ENCODE measurements at regions not wholly inside any gene's neighbourhood (a gene's known extent, or its start where the extent isn't known, plus 50 kb on each side); places are given as distances from the start of the nearest gene placed in this dataset.

DNA sequence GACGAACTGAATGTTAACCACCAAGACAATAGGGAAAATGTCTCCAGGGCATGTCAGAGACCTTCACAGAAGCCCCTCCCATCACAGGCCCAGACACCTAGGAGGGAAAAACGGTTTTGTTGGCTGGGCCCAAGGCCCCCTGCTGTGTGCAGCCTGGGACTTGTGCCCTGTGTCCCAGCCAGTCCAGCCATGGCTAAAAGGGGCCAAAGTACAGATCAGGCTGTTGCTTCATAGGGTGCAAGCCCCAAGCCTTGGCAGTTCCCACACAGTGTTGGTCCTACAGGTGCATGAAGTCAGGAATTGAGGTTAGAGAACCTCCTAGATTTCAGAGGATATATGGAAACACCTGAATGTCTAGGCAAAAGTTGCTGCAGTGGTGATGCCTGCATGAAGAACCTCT lies 428.7 kb downstream of the SUCLA2 start:
- Mint-ChIP-seq H3K4me3 (ENCODE audit: unreplicated experiment) (no peak overlapping the region), H3K36me3 (ENCODE audit: low read depth, unreplicated experiment) (peaks cover 4% of the 10 kb centered on the region), H3K4me1 (ENCODE audit: low read depth, unreplicated experiment) (no peaks in the 10 kb centered on the region), H3K27ac (ENCODE audit: unreplicated experiment) (no peak overlapping the region), H3K27me3 (ENCODE audit: low read depth, unreplicated experiment) (no peaks in the 10 kb centered on the region), H3K9me3 (ENCODE audit: unreplicated experiment) (peaks cover 39% of the 10 kb centered on the region)
- H2AFZ ChIP-seq (ENCODE audit: low read depth, low read length), result no peak overlapping the region
- FAIRE-seq (no peak), DNase-seq (ENCODE audit: low read depth) (no peak)
- H3K36me3 ChIP-seq (ENCODE audit: insufficient read depth, low read length), result no peaks in the 10 kb centered on the region
- H3K9me3 ChIP-seq (ENCODE audit: insufficient read depth, low read depth, low read length), result peaks cover 18% of the 10 kb centered on the region
- H3K79me2 ChIP-seq (ENCODE audit: insufficient read depth, low read length), result no peaks in the 10 kb centered on the region
- H3K27ac ChIP-seq (ENCODE audit: low read depth, low read length), result no peak overlapping the region
- no peaks in the 10 kb centered on the region for H3K4me1 ChIP-seq (ENCODE audit: insufficient read depth, low read length)
- H3K27me3 ChIP-seq (ENCODE audit: insufficient read depth, low read length), result no peaks in the 10 kb centered on the region
- no peak overlapping the region for H3K4me2 ChIP-seq (ENCODE audit: low read length)
- H3K9ac ChIP-seq (ENCODE audit: low read length), result no peak overlapping the region
- H3K4me3 ChIP-seq (ENCODE audit: insufficient read depth, low read depth, low read length), result no peak overlapping the region
- H4K20me1 ChIP-seq (ENCODE audit: insufficient read depth, low read length), result no peaks in the 10 kb centered on the region
- TF ChIP-seq EZH2 (IDR thresholded peaks at IDR 0.05; ENCODE audit: insufficient read depth, low read length), result no peak
- TF ChIP-seq, protein P1, sequence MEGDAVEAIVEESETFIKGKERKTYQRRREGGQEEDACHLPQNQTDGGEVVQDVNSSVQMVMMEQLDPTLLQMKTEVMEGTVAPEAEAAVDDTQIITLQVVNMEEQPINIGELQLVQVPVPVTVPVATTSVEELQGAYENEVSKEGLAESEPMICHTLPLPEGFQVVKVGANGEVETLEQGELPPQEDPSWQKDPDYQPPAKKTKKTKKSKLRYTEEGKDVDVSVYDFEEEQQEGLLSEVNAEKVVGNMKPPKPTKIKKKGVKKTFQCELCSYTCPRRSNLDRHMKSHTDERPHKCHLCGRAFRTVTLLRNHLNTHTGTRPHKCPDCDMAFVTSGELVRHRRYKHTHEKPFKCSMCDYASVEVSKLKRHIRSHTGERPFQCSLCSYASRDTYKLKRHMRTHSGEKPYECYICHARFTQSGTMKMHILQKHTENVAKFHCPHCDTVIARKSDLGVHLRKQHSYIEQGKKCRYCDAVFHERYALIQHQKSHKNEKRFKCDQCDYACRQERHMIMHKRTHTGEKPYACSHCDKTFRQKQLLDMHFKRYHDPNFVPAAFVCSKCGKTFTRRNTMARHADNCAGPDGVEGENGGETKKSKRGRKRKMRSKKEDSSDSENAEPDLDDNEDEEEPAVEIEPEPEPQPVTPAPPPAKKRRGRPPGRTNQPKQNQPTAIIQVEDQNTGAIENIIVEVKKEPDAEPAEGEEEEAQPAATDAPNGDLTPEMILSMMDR (IDR thresholded peaks at IDR 0.05; ENCODE audit: insufficient read depth, low read depth, low read length), result no peak

DNA sequence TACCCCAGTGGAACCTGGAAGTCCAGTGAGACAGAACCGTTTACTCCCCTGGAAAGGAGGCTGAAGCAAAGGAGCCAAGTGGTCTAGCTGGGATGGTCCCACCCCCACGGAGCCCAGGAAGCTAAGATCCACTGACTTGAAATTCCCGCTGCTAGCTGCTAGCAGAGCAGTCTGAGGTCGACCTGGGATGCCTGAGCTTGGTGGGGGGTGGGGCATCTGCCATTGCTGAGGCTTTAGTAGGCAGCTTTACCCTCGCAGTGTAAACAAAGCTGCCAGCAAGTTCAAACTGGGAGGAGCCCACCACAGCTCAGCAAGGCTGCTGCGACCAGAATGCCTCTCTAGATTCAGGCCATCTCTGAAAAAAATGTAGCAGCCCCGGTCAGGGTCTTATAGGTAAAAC lies 437.0 kb downstream of the SUCLA2 start:
- Mint-ChIP-seq H3K4me1 (ENCODE audit: low read depth, unreplicated experiment) (peaks cover 2% of the 10 kb centered on the region), H3K9me3 (ENCODE audit: unreplicated experiment) (peaks cover 14% of the 10 kb centered on the region), H3K27me3 (ENCODE audit: low read depth, unreplicated experiment) (no peaks in the 10 kb centered on the region), H3K4me3 (ENCODE audit: unreplicated experiment) (no peak overlapping the region), H3K36me3 (ENCODE audit: low read depth, unreplicated experiment) (peaks cover 2% of the 10 kb centered on the region), H3K27ac (ENCODE audit: unreplicated experiment) (no peak overlapping the region)
- no peak overlapping the region for H3K27ac ChIP-seq (ENCODE audit: low read depth, low read length)
- no peaks in the 10 kb centered on the region for H3K9me3 ChIP-seq (ENCODE audit: insufficient read depth, low read depth, low read length)
- no peak overlapping the region for H2AFZ ChIP-seq (ENCODE audit: low read depth, low read length)
- TF ChIP-seq, protein P1 (IDR thresholded peaks at IDR 0.05; ENCODE audit: insufficient read depth, low read depth, low read length), result no peak
- no peak for TF ChIP-seq EZH2 (IDR thresholded peaks at IDR 0.05; ENCODE audit: insufficient read depth, low read length)
- no peaks in the 10 kb centered on the region for H3K36me3 ChIP-seq (ENCODE audit: insufficient read depth, low read length)
- no peak for FAIRE-seq
- H3K9ac ChIP-seq (ENCODE audit: low read length), result no peak overlapping the region
- no peaks in the 10 kb centered on the region for H3K79me2 ChIP-seq (ENCODE audit: insufficient read depth, low read length)
- DNase-seq (ENCODE audit: low read depth), result no peak
- no peaks in the 10 kb centered on the region for H3K4me1 ChIP-seq (ENCODE audit: insufficient read depth, low read length)
- H3K4me3 ChIP-seq (ENCODE audit: insufficient read depth, low read depth, low read length), result no peak overlapping the region
- H3K27me3 ChIP-seq (ENCODE audit: insufficient read depth, low read length), result no peaks in the 10 kb centered on the region
- no peaks in the 10 kb centered on the region for H4K20me1 ChIP-seq (ENCODE audit: insufficient read depth, low read length)
- no peak overlapping the region for H3K4me2 ChIP-seq (ENCODE audit: low read length)

DNA sequence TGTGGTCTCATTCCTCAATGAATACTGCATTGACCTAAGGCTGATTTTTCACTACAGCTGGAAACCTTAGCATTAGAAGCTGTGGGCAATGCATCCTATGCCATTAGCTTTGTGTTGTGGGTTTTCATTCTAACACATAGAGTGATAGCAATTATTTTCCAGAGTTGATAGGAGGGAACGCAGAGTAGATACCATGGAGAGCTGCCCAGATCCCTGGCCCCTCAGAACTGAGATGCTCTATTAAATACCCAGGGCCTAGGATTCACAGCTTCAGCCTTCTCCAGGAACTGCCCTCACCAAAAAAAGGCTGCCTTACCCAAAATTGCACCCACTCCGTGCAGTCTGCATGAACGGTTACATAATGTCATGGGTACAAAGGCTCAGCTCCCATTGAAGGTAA lies 444.4 kb downstream of the SUCLA2 start:
- Mint-ChIP-seq H3K36me3 (ENCODE audit: low read depth, unreplicated experiment) (no peaks in the 10 kb centered on the region), H3K9me3 (ENCODE audit: unreplicated experiment) (no peaks in the 10 kb centered on the region), H3K27ac (ENCODE audit: unreplicated experiment) (no peak overlapping the region), H3K27me3 (ENCODE audit: low read depth, unreplicated experiment) (no peaks in the 10 kb centered on the region), H3K4me1 (ENCODE audit: low read depth, unreplicated experiment) (peaks cover 9% of the 10 kb centered on the region), H3K4me3 (ENCODE audit: unreplicated experiment) (no peak overlapping the region)
- no peak overlapping the region for H3K4me3 ChIP-seq (ENCODE audit: insufficient read depth, low read depth, low read length)
- H4K20me1 ChIP-seq (ENCODE audit: insufficient read depth, low read length), result no peaks in the 10 kb centered on the region
- no peak overlapping the region for H3K4me2 ChIP-seq (ENCODE audit: low read length)
- no peaks in the 10 kb centered on the region for H3K36me3 ChIP-seq (ENCODE audit: insufficient read depth, low read length)
- DNase-seq (ENCODE audit: low read depth) (no peak), FAIRE-seq (no peak)
- no peaks in the 10 kb centered on the region for H3K79me2 ChIP-seq (ENCODE audit: insufficient read depth, low read length)
- no peak overlapping the region for H3K27ac ChIP-seq (ENCODE audit: low read depth, low read length)
- TF ChIP-seq, protein P1 (IDR thresholded peaks at IDR 0.05; ENCODE audit: insufficient read depth, low read depth, low read length), result no peak
- TF ChIP-seq EZH2 (IDR thresholded peaks at IDR 0.05; ENCODE audit: insufficient read depth, low read length), result no peak
- no peaks in the 10 kb centered on the region for H3K4me1 ChIP-seq (ENCODE audit: insufficient read depth, low read length)
- H3K9ac ChIP-seq (ENCODE audit: low read length), result no peak overlapping the region
- no peaks in the 10 kb centered on the region for H3K9me3 ChIP-seq (ENCODE audit: insufficient read depth, low read depth, low read length)
- peaks cover 5% of the 10 kb centered on the region for H3K27me3 ChIP-seq (ENCODE audit: insufficient read depth, low read length)
- H2AFZ ChIP-seq (ENCODE audit: low read depth, low read length), result no peak overlapping the region

Data from astrocyte (in vitro differentiated cells and primary cell).